ENCODE measurements at regions not wholly inside any gene's neighbourhood (a gene's known extent, or its start where the extent isn't known, plus 50 kb on each side); places are given as distances from the start of the nearest gene placed in this dataset.

GRCh38 chr20:61048302-61048701 is 203.8 kb upstream of the CDH4 start:
- BruUV-seq (replicated peaks), result no TSS peak
- Histone ChIP-seq H3K56ac (ENCODE audit: extremely low read depth, insufficient read depth, low read length) (no peak overlapping the region), H4K91ac (ENCODE audit: insufficient read depth, low read depth, low read length) (no peak overlapping the region), H3K79me1 (ENCODE audit: low read depth in 1 of 2, low read length in 2 of 2) (no peaks in the 10 kb centered on the region), H2BK120ac (ENCODE audit: low read depth, low read length) (no peak overlapping the region), H3K23ac (ENCODE audit: low read depth, low read length) (no peak overlapping the region), H3K27ac (ENCODE audit: insufficient read depth, low read length) (no peak overlapping the region), H3K4me1 (ENCODE audit: control insufficient read depth, insufficient read depth, low read length) (no peaks in the 10 kb centered on the region), H2BK20ac (ENCODE audit: low read depth, low read length) (no peak overlapping the region), H3K14ac (replicated peaks; ENCODE audit: low read depth, low read length) (no peak overlapping the region), H3K9me1 (ENCODE audit: insufficient read depth, low read length) (no peaks in the 10 kb centered on the region), H4K5ac (ENCODE audit: low read depth, low read length) (no peak overlapping the region), H3K4me3 (ENCODE audit: insufficient read depth, low read depth, low read length) (no peak overlapping the region), H2BK15ac (ENCODE audit: low read depth, low read length) (no peak overlapping the region), H2AFZ (replicated peaks; ENCODE audit: low read length, poor library complexity) (no peak overlapping the region), H2BK5ac (ENCODE audit: low read depth, low read length, poor library complexity, severe bottlenecking) (no peak overlapping the region), H2AK5ac (ENCODE audit: low read depth, low read length) (no peak overlapping the region), H2AK9ac (replicated peaks; ENCODE audit: low read depth, low read length, poor library complexity) (no peak overlapping the region), H3K4ac (ENCODE audit: low read depth, low read length) (no peak overlapping the region), H4K20me1 (ENCODE audit: insufficient read depth, low read length) (no peaks in the 10 kb centered on the region), H3K36me3 (ENCODE audit: control insufficient read depth, insufficient read depth, low read length) (no peaks in the 10 kb centered on the region), H3K18ac (ENCODE audit: low read depth, low read length) (no peak overlapping the region), H3K9ac (ENCODE audit: low read depth, low read length) (no peak overlapping the region), H3K27me3 (ENCODE audit: control insufficient read depth, insufficient read depth, low read length) (no peaks in the 10 kb centered on the region), H3K4me2 (ENCODE audit: low read depth, low read length) (no peak overlapping the region), H3K9me3 (ENCODE audit: control insufficient read depth, insufficient read depth, low read length) (peaks cover 16% of the 10 kb centered on the region; the same call in 1 of the 2 replicates), H4K8ac (ENCODE audit: low read depth in 2 of 2, low read length in 2 of 2) (no peak overlapping the region)
- DNase-seq (no peak), ATAC-seq (ENCODE audit: low read depth) (no peak)
- intact Hi-C loops (cut with micrococcal nuclease) (no loop called here), in situ Hi-C loops (cut with MboI; ENCODE audit: low sequenced_read_pairs) (no loop called here), dilution Hi-C loops (cut with HindIII; ENCODE audit: low sequenced_read_pairs, unreplicated experiment) (no loop called here)
- TF ChIP-seq CEBPB (IDR thresholded peaks at IDR 0.05; ENCODE audit: low read depth, low read length) (no peak), MAZ (IDR thresholded peaks at IDR 0.05; ENCODE audit: borderline replicate concordance, low read depth, low read length) (no peak), RCOR1 (IDR thresholded peaks at IDR 0.05; ENCODE audit: insufficient replicate concordance, low read length) (no peak), FOS (IDR thresholded peaks at IDR 0.05; ENCODE audit: low read depth, low read length) (no peak), SMC3 (IDR thresholded peaks at IDR 0.05; ENCODE audit: low read depth, low read length) (no peak), NFE2L2 (IDR thresholded peaks at IDR 0.05; ENCODE audit: low read depth, low read length) (no peak), MAFK (IDR thresholded peaks at IDR 0.05; ENCODE audit: low read depth, low read length) (no peak), MXI1 (IDR thresholded peaks at IDR 0.05; ENCODE audit: borderline replicate concordance, low read depth, low read length) (no peak), CHD1 (IDR thresholded peaks at IDR 0.05; ENCODE audit: low read depth, low read length) (no peak), BHLHE40 (IDR thresholded peaks at IDR 0.05; ENCODE audit: low read depth, low read length) (no peak), POLR2A (IDR thresholded peaks at IDR 0.05; ENCODE audit: low read depth, low read length) (no peak)
- TF ChIP-seq, protein P1, sequence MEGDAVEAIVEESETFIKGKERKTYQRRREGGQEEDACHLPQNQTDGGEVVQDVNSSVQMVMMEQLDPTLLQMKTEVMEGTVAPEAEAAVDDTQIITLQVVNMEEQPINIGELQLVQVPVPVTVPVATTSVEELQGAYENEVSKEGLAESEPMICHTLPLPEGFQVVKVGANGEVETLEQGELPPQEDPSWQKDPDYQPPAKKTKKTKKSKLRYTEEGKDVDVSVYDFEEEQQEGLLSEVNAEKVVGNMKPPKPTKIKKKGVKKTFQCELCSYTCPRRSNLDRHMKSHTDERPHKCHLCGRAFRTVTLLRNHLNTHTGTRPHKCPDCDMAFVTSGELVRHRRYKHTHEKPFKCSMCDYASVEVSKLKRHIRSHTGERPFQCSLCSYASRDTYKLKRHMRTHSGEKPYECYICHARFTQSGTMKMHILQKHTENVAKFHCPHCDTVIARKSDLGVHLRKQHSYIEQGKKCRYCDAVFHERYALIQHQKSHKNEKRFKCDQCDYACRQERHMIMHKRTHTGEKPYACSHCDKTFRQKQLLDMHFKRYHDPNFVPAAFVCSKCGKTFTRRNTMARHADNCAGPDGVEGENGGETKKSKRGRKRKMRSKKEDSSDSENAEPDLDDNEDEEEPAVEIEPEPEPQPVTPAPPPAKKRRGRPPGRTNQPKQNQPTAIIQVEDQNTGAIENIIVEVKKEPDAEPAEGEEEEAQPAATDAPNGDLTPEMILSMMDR (conservative IDR thresholded peaks at IDR 0.05; ENCODE audit: low read depth, low read length), result no peak
- TF ChIP-seq, protein P2, sequence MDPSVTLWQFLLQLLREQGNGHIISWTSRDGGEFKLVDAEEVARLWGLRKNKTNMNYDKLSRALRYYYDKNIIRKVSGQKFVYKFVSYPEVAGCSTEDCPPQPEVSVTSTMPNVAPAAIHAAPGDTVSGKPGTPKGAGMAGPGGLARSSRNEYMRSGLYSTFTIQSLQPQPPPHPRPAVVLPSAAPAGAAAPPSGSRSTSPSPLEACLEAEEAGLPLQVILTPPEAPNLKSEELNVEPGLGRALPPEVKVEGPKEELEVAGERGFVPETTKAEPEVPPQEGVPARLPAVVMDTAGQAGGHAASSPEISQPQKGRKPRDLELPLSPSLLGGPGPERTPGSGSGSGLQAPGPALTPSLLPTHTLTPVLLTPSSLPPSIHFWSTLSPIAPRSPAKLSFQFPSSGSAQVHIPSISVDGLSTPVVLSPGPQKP (IDR thresholded peaks at IDR 0.05; ENCODE audit: borderline replicate concordance, low read depth, low read length), result no peak
- WGBS, 2 experiments (ENCODE audit: extremely low coverage in 2 of 2, insufficient read length in 1 of 2), result no CpG with 5 or more reads among the region's 2 CpGs
- ChIA-PET POLR2A (ENCODE audit: unreplicated experiment) (no interaction called here), CTCF (no interaction called here)
